ENCODE measurements at regions not wholly inside any gene's neighbourhood (a gene's known extent, or its start where the extent isn't known, plus 50 kb on each side); places are given as distances from the start of the nearest gene placed in this dataset.

- TF ChIP-seq POLR2A (IDR thresholded peaks at IDR 0.05; ENCODE audit: control extremely low read depth in 1 of 2, low read depth in 2 of 2, low read length in 2 of 2) = no peak
- no peak for TF ChIP-seq EGR1 (IDR thresholded peaks at IDR 0.05; ENCODE audit: borderline replicate concordance, low read depth, low read length)
- TF ChIP-seq SIN3A (conservative IDR thresholded peaks at IDR 0.05 in 1 of 2, IDR thresholded peaks at IDR 0.05 in 1 of 2; ENCODE audit: low read depth in 1 of 2, low read length in 2 of 2) = no peak
- TF ChIP-seq CTCF (IDR thresholded peaks at IDR 0.05; ENCODE audit: control extremely low read depth in 1 of 3, insufficient read depth in 1 of 3, low read depth in 1 of 3, low read length in 3 of 3) = no peak
- TF ChIP-seq HDAC6 (IDR thresholded peaks at IDR 0.05; ENCODE audit: low read depth, low read length) = no peak
- no peak for TF ChIP-seq MAX (IDR thresholded peaks at IDR 0.05)
- no peak for TF ChIP-seq GTF2F1 (IDR thresholded peaks at IDR 0.05; ENCODE audit: borderline replicate concordance, low read depth, low read length)
- no peak for TF ChIP-seq CHD1 (IDR thresholded peaks at IDR 0.05; ENCODE audit: low read depth, low read length)
- TF ChIP-seq BCL11A (IDR thresholded peaks at IDR 0.05; ENCODE audit: low read depth in 2 of 2, low read length in 2 of 2) = no peak
- TF ChIP-seq SRF (IDR thresholded peaks at IDR 0.05; ENCODE audit: low read depth, low read length) = no peak
- TF ChIP-seq HDAC2 (IDR thresholded peaks at IDR 0.05; ENCODE audit: borderline replicate concordance in 1 of 2, low read depth in 2 of 2, low read length in 2 of 2) = no peak
- TF ChIP-seq POLR2AphosphoS5 (IDR thresholded peaks at IDR 0.05; ENCODE audit: low read depth, low read length) = no peak
These were observed 739.9 kb downstream of the XPNPEP1 start for GRCh38 chr10:109183366-109183765.
